Activated naive CD4-positive, alpha-beta T cell treated with anti-CD3 and anti-CD28 coated beads, Interleukin-2, amount 10 ng/mL, durations not matched to agents 7 days and 5 days (primary cell): ENCODE measurements at regions not wholly inside any gene's neighbourhood (a gene's known extent, or its start where the extent isn't known, plus 50 kb on each side); places are given as distances from the start of the nearest gene placed in this dataset.

ENCODE experiments used
- CTCF ChIA-PET: fragments of 350-600 bp; sonication (Branson Sonifier 250); formaldehyde crosslinking; loops from one replicate; lab custom pipeline; 2021; ENCODE audit warnings: antibody characterized with exemption; lab: Charles Lee
- DNase-seq: peaks from one replicate; pipeline ENCODE4 v3.0.0-alpha.2; 2020
- H3K27ac Mint-ChIP-seq: one replicate; pipeline ENCODE4 v1.8.0; 2021; ENCODE audit warnings: mild to moderate bottlenecking, moderate library complexity, mixed read lengths
- H3K27me3 Mint-ChIP-seq: one replicate; pipeline ENCODE4 v1.8.0; 2021; ENCODE audit warnings: mild to moderate bottlenecking, mixed read lengths
- H3K36me3 Mint-ChIP-seq: one replicate; pipeline ENCODE4 v1.8.0; 2021; ENCODE audit warnings: mixed read lengths
- H3K4me1 Mint-ChIP-seq: one replicate; pipeline ENCODE4 v1.8.0; 2021; ENCODE audit warnings: mixed read lengths
- H3K4me3 Mint-ChIP-seq: one replicate; pipeline ENCODE4 v1.8.0; 2021; ENCODE audit warnings: mild to moderate bottlenecking, moderate library complexity, mixed read lengths
- H3K9me3 Mint-ChIP-seq: one replicate; pipeline ENCODE4 v1.8.0; 2021; ENCODE audit warnings: mixed read lengths

DNA sequence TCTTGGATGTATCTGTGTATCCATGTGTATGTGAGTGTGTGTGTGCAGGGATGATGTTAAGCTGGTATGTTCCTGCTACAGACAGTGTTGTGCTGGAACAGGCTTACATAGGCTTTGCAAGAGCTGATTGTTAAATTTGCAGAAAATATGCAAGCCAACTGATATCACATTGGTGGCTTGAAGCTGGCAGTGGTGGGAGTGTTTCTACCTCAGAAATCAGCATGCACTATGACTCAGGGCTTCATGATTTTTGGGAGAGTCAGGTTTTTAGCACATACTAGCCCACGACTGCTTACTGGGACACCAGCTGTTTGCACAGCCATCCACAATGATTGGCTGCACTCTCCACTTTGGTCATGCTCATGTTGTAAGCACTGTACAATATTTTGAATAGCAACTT is 261.8 kb downstream of the DHX15 start:
- Mint-ChIP-seq H3K9me3 (peaks cover 2% of the 10 kb centered on the region), H3K27me3 (peaks cover 4% of the 10 kb centered on the region), H3K4me1 (no peaks in the 10 kb centered on the region), H3K4me3 (no peak overlapping the region), H3K36me3 (no peaks in the 10 kb centered on the region), H3K27ac (no peak overlapping the region)
- no peak for DNase-seq
- CTCF ChIA-PET, result interaction anchor here (0.5 kb wide), 1 partner anchor 106 kb away, joined by 4 read pairs; no protein-coding TSS in a partner anchor

DNA sequence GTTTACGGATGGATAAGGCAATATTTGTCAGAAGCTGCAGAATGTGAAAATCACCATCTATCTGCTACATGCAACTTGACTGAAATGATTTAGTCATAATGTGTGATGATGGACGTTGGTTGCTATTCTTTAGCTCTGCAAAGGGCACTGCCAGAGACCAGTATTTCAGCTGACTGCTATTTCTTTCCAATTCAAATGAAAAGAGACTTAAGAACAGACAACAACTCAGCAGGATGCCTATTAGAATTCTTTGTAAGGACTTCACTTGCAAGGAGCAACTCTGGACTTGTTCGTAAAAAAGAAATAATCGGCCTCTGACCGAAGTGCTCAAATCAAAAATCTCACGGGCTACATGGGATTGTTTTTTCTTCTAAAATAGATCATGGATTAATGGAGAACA is 262.7 kb downstream of the DHX15 start:
- no peaks in the 10 kb centered on the region for H3K36me3 Mint-ChIP-seq
- H3K4me3 Mint-ChIP-seq, result no peak overlapping the region
- no peak for DNase-seq
- H3K9me3 Mint-ChIP-seq, result peaks cover 2% of the 10 kb centered on the region
- H3K27ac Mint-ChIP-seq, result no peak overlapping the region
- CTCF ChIA-PET, result no interaction called here
- H3K27me3 Mint-ChIP-seq, result peaks cover 4% of the 10 kb centered on the region
- no peaks in the 10 kb centered on the region for H3K4me1 Mint-ChIP-seq

GRCh38 chr4:24321131-24321530 is 263.2 kb downstream of the DHX15 start:
- Mint-ChIP-seq H3K4me3 (no peak overlapping the region), H3K9me3 (peaks cover 2% of the 10 kb centered on the region), H3K27ac (no peak overlapping the region), H3K4me1 (no peaks in the 10 kb centered on the region), H3K27me3 (peaks cover 4% of the 10 kb centered on the region), H3K36me3 (no peaks in the 10 kb centered on the region)
- CTCF ChIA-PET, result no interaction called here
- DNase-seq, result no peak

- peaks cover 4% of the 10 kb centered on the region for H3K27me3 Mint-ChIP-seq
- DNase-seq, result no peak
- no peaks in the 10 kb centered on the region for H3K36me3 Mint-ChIP-seq
- CTCF ChIA-PET, result no interaction called here
- H3K9me3 Mint-ChIP-seq, result no peaks in the 10 kb centered on the region
- no peak overlapping the region for H3K4me3 Mint-ChIP-seq
- H3K4me1 Mint-ChIP-seq, result no peaks in the 10 kb centered on the region
- H3K27ac Mint-ChIP-seq, result no peak overlapping the region
These were observed 265.0 kb downstream of the DHX15 start for GRCh38 chr4:24319387-24319786.

DNA sequence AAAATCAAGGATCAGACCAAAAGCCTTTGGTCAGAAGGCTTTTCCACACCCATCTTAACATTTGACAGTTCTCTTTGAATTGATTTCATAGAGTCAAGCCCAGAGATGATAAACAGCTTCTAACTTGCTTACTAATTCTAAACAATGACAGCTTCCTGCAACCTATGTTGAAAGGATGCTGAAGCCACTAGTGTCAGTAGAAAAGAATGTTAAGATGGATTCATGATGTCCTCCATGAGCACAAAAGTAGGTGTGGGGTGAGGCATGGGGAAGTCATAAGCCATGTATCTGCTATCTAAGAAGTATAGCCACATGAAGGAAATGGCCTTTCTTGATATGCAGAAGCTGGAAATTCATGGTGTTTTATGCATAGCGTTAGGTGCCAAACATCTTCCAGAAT is 269.3 kb downstream of the DHX15 start:
- Mint-ChIP-seq H3K27ac (no peak overlapping the region), H3K4me3 (no peak overlapping the region), H3K27me3 (no peaks in the 10 kb centered on the region), H3K36me3 (no peaks in the 10 kb centered on the region), H3K9me3 (no peaks in the 10 kb centered on the region), H3K4me1 (no peaks in the 10 kb centered on the region)
- CTCF ChIA-PET, result no interaction called here
- DNase-seq, result no peak

DNA sequence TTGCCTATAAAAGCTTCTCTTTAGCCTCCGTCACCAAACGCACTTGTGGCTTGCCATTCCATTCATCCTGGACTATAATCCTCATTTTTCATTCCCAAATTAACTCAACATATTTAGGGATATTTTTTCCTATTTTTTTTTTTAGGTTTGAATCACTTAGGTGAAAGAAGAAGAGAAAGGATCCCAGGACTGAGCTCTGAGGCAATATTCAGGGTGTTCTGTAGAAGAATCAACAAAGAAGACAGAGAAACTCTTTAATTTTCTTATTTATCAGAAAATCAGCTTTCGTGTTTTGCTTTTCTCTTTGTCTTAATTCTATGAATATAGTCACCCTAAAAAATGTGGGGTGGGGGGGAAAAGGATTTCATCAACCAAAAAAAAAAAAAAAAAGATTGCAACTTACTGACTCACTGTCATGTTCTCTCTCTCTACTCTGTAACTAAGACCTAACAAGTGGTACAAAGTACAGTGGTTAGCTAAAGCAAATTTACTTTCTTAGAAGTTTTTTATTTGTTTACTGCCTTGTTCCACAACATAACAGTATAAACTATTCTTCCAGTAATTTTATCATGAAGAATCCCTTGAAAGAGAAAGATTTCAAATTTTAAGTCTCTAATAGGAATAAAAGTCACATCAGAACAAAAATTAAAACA is 272.0 kb downstream of the DHX15 start:
- H3K27me3 Mint-ChIP-seq, result no peaks in the 10 kb centered on the region
- no peak overlapping the region for H3K4me3 Mint-ChIP-seq
- no peak overlapping the region for H3K27ac Mint-ChIP-seq
- CTCF ChIA-PET, result no interaction called here
- no peaks in the 10 kb centered on the region for H3K9me3 Mint-ChIP-seq
- DNase-seq, result no peak
- H3K36me3 Mint-ChIP-seq, result no peaks in the 10 kb centered on the region
- H3K4me1 Mint-ChIP-seq, result no peaks in the 10 kb centered on the region

DNA sequence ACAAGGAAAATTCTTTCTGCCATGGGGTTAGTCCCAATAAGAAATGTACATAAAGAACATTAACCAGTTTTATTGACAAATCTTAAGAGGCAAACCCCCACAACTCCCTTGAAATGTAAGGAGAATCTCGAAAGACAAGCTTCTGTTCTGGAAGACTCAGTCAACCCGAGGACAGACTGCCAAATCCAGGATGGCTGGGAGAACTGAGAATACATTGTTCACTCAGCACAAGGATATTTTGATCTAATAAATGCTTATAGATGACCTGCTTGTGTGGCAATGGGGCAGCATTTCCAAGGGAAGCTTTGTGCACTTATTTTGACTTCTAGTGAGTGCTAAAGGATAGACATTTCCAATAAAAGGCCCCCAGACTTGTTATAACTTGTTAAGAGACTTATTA is 280.4 kb downstream of the DHX15 start:
- H3K4me3 Mint-ChIP-seq, result no peak overlapping the region

GRCh38 chr4:24298911-24299310 is 285.4 kb downstream of the DHX15 start:
- no peaks in the 10 kb centered on the region for H3K4me1 Mint-ChIP-seq
- H3K9me3 Mint-ChIP-seq, result no peaks in the 10 kb centered on the region
- no peaks in the 10 kb centered on the region for H3K27me3 Mint-ChIP-seq
- H3K27ac Mint-ChIP-seq, result no peak overlapping the region
- no peak overlapping the region for H3K4me3 Mint-ChIP-seq
- H3K36me3 Mint-ChIP-seq, result no peaks in the 10 kb centered on the region
- no peak for DNase-seq
- CTCF ChIA-PET, result no interaction called here

More for the DNA sequence above, 280.4 kb downstream of the DHX15 start:
- Mint-ChIP-seq H3K27me3 (no peaks in the 10 kb centered on the region), H3K36me3 (no peaks in the 10 kb centered on the region), H3K27ac (no peak overlapping the region), H3K9me3 (no peaks in the 10 kb centered on the region), H3K4me1 (no peaks in the 10 kb centered on the region)
- no peak for DNase-seq
- CTCF ChIA-PET, result no interaction called here

DNA sequence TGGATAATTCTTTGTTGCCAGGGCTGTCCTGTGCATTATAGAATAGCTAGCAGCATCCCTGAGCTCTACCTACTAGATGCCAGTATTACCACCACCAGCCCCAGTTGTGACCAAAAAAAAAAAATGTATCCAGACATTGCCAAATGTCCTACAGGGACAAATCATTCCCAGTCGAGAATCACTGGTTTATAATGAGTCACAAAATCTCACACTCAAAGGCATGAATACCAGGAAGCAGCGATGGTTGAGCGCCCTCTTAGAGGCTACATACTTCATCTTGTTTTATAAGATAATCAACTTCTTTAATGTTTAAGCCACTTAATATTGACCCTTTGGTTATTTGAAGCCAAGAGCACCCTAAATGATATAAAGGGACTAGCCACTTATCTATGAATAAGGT is 297.3 kb downstream of the DHX15 start:
- peaks cover 4% of the 10 kb centered on the region for H3K9me3 Mint-ChIP-seq
- CTCF ChIA-PET, result no interaction called here
- no peak overlapping the region for H3K4me3 Mint-ChIP-seq
- DNase-seq, result no peak
- H3K36me3 Mint-ChIP-seq, result no peaks in the 10 kb centered on the region
- no peaks in the 10 kb centered on the region for H3K4me1 Mint-ChIP-seq
- no peak overlapping the region for H3K27ac Mint-ChIP-seq
- no peaks in the 10 kb centered on the region for H3K27me3 Mint-ChIP-seq

- DNase-seq, result no peak
- no peak overlapping the region for H3K4me3 Mint-ChIP-seq
- no peaks in the 10 kb centered on the region for H3K4me1 Mint-ChIP-seq
- H3K27me3 Mint-ChIP-seq, result no peaks in the 10 kb centered on the region
- H3K9me3 Mint-ChIP-seq, result no peaks in the 10 kb centered on the region
- no peak overlapping the region for H3K27ac Mint-ChIP-seq
- CTCF ChIA-PET, result no interaction called here
- H3K36me3 Mint-ChIP-seq, result no peaks in the 10 kb centered on the region
These were observed 298.6 kb downstream of the DHX15 start for GRCh38 chr4:24285759-24286158.

- no peak overlapping the region for H3K4me3 Mint-ChIP-seq
- DNase-seq, result no peak
- H3K4me1 Mint-ChIP-seq, result no peaks in the 10 kb centered on the region
- H3K36me3 Mint-ChIP-seq, result no peaks in the 10 kb centered on the region
- no peaks in the 10 kb centered on the region for H3K27me3 Mint-ChIP-seq
- CTCF ChIA-PET, result no interaction called here
- no peak overlapping the region for H3K27ac Mint-ChIP-seq
- H3K9me3 Mint-ChIP-seq, result no peaks in the 10 kb centered on the region
These were observed 301.9 kb downstream of the DHX15 start for GRCh38 chr4:24282446-24282845.

DNA sequence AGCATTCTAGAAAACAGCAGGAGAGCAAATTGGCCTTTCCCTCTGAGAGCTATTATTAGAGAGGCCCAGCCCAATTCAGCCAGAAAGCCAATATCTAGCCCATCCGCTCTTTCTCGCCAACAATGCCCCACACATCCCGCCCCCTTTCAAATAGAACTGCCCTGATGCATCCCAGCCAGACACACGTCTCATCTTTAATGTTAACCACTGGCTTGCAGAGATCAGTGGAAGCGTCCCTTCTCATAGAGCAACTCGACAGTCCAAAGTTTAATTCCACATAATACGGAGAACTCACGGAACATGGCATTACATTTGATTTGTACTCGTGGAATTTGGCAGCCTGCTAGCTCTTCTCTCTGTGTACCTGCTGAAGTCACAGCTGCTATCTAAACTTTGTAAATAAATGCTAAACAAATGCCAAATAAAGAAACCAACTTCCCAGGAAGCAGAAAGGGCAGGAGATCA is 304.4 kb downstream of the DHX15 start:
- Mint-ChIP-seq H3K27me3 (no peaks in the 10 kb centered on the region), H3K36me3 (no peaks in the 10 kb centered on the region)
- DNase-seq, result no peak

GRCh38 chr4:24279469-24279868 is 304.9 kb downstream of the DHX15 start:
- CTCF ChIA-PET, result no interaction called here
- H3K27me3 Mint-ChIP-seq, result no peaks in the 10 kb centered on the region
- no peak for DNase-seq
- H3K4me1 Mint-ChIP-seq, result no peaks in the 10 kb centered on the region
- H3K36me3 Mint-ChIP-seq, result no peaks in the 10 kb centered on the region
- H3K4me3 Mint-ChIP-seq, result no peak overlapping the region
- H3K9me3 Mint-ChIP-seq, result no peaks in the 10 kb centered on the region
- H3K27ac Mint-ChIP-seq, result no peak overlapping the region

More for the DNA sequence above, 304.4 kb downstream of the DHX15 start:
- Mint-ChIP-seq H3K27ac (no peak overlapping the region), H3K9me3 (no peaks in the 10 kb centered on the region), H3K4me1 (no peaks in the 10 kb centered on the region), H3K4me3 (no peak overlapping the region)
- CTCF ChIA-PET, result interaction anchor here (0.7 kb wide), 1 partner anchor 365 kb away, joined by 3 read pairs; no protein-coding TSS in a partner anchor

DNA sequence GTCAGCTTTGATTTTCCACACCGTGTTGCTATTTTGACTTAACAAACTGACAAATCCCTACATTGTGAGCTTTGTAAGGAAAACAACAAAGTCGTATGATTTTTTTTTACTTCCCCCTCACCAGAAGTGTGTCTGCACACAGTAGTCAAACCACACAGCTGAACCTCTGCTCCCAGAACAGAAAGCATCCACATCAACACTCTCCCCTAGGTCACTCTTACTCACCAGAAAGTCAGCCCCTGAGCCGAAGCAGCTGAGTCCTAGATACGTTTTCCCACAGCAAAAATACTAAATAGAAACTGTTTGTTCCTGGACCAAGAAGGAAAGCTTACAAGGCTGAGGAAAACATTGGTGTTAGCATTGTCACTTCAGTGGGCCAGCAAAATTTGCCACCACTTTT is 305.7 kb downstream of the DHX15 start:
- CTCF ChIA-PET, result no interaction called here
- H3K4me1 Mint-ChIP-seq, result no peaks in the 10 kb centered on the region
- H3K27me3 Mint-ChIP-seq, result no peaks in the 10 kb centered on the region
- H3K27ac Mint-ChIP-seq, result no peak overlapping the region
- DNase-seq, result no peak
- no peaks in the 10 kb centered on the region for H3K9me3 Mint-ChIP-seq
- no peak overlapping the region for H3K4me3 Mint-ChIP-seq
- H3K36me3 Mint-ChIP-seq, result no peaks in the 10 kb centered on the region

DNA sequence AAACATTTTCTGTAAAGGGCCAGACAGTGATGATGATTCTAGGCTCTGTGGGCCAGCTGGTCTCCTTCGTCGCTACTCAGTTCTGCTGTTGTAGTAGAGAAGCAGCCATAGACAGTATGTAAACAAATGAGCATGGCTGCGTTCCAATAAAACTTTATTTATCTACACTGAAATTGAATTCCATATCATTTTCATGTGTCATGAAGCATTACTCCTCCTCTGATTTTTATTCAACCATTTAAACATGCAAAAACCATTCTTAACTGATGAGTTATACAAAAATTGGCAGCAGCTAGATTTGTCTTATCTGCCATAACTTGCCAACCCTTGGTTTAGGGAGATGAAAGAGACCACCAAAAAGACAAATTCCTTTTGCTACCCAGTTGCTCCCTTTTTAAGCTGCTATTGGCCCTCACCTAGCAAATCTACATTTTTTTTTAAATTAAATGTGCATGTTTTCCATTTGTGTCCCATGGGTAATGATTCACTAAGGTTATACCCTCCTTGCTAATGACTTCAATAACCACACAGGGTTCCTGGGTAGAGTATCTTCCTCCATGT is 309.9 kb downstream of the DHX15 start:
- no peak overlapping the region for H3K27ac Mint-ChIP-seq
- no peaks in the 10 kb centered on the region for H3K9me3 Mint-ChIP-seq
- CTCF ChIA-PET, result no interaction called here
- no peaks in the 10 kb centered on the region for H3K27me3 Mint-ChIP-seq
- no peaks in the 10 kb centered on the region for H3K36me3 Mint-ChIP-seq
- no peak overlapping the region for H3K4me3 Mint-ChIP-seq
- H3K4me1 Mint-ChIP-seq, result no peaks in the 10 kb centered on the region
- DNase-seq, result no peak
